KMS-11 (cell line): ENCODE measurements at regions not wholly inside any gene's neighbourhood (a gene's known extent, or its start where the extent isn't known, plus 50 kb on each side); places are given as distances from the start of the nearest gene placed in this dataset.
"Not testable (repeated sequence)": the region's sequence is repeated elsewhere in the genome, so short reads cannot be mapped to it uniquely, and the experiment has no call there.

Experiments
- H2AFZ ChIP-seq: fragments of 200-600 bp; sonication (generic); 2 replicates; pipeline ENCODE4 v1.6.1; 2016; ENCODE audit warnings: antibody characterized with exemption, mixed run types, low read depth
- H3K27ac ChIP-seq: fragments of 200-600 bp; sonication (generic); 2 replicates; pipeline ENCODE4 v1.6.1; 2016; ENCODE audit warnings: mild to moderate bottlenecking, mixed run types
- H3K27me3 ChIP-seq: fragments of 200-600 bp; sonication (generic); 2 replicates; pipeline ENCODE4 v1.6.1; 2017; ENCODE audit warnings: mild to moderate bottlenecking, low read depth, mixed run types, moderate library complexity; ENCODE audit not compliant: insufficient read depth
- H3K36me3 ChIP-seq: fragments of 200-600 bp; sonication (generic); 2 replicates; pipeline ENCODE4 v1.6.1; 2017; ENCODE audit warnings: mild to moderate bottlenecking, mixed run types; ENCODE audit not compliant: insufficient read depth
- H3K4me1 ChIP-seq: fragments of 200-600 bp; sonication (generic); 2 replicates; pipeline ENCODE4 v1.6.1; 2016; ENCODE audit warnings: mild to moderate bottlenecking, low read depth, mixed run types; ENCODE audit not compliant: poor library complexity, severe bottlenecking
- H3K4me2 ChIP-seq: fragments of 200-600 bp; sonication (generic); 2 replicates; pipeline ENCODE4 v1.7.0; 2016; ENCODE audit warnings: mild to moderate bottlenecking, mixed run types
- H3K4me3 ChIP-seq: fragments of 200-600 bp; sonication (generic); IDR thresholded peaks from 2 replicates; pipeline ENCODE4 v1.6.1; 2017; ENCODE audit warnings: low read depth, low read length, mixed read lengths; ENCODE audit not compliant: insufficient read depth
- H3K79me2 ChIP-seq: fragments of 200-600 bp; sonication (generic); 2 replicates; pipeline ENCODE4 v1.6.1; 2016; ENCODE audit warnings: low read depth, mixed run types; ENCODE audit not compliant: insufficient read depth
- H3K9ac ChIP-seq: fragments of 200-600 bp; sonication (generic); 2 replicates; pipeline ENCODE4 v1.6.1; 2016; ENCODE audit warnings: mild to moderate bottlenecking, mixed run types
- H4K20me1 ChIP-seq: fragments of 200-600 bp; sonication (generic); 2 replicates; pipeline ENCODE4 v1.6.1; 2016; ENCODE audit warnings: mild to moderate bottlenecking, mixed run types; ENCODE audit not compliant: insufficient read depth
- TF ChIP-seq, protein P1 (sequence below): fragments of 200-600 bp; sonication (generic); conservative IDR thresholded peaks from 2 replicates; pipeline ENCODE4 v1.6.1; 2017; ENCODE audit warnings: low read depth, mild to moderate bottlenecking, antibody characterized with exemption, low read length, moderate library complexity, mixed read lengths

DNA sequence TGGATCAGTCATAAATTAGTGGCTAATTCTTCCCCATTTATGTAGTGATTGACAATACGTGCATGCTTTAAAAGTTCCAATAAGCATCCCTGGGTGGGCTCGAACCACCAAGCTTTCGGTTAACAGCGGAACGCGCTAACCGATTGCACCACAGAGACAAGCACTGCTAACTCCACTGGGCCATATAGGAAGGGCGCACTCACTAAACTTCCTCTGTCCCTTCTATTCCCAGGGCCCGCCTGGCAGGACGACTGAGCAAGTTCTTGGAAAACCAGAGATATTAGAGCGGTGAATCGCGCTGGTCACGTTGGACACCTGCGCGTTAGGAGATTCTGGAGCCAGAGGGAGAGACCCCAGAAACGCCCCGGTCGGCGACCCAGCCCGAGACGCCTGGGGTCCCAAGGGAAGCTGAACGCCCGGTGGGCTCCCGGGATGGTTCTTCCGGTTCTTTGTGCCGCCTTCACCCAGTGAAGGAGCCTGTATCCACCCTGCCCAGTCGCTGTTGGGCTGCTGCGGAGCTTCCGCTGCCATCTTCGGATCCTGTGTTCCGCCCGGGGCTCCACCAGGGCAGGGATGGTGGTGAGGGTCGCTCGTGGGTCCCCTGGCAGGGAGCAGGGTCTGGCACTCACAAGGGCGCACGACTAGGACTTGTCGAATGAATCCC lies 62.8 kb downstream of the PPIAL4A start:
- H3K36me3 ChIP-seq, H4K20me1 ChIP-seq, H2AFZ ChIP-seq, H3K4me1 ChIP-seq, H3K27ac ChIP-seq, H3K4me3 ChIP-seq, H3K9ac ChIP-seq, H3K4me2 ChIP-seq, H3K27me3 ChIP-seq, H3K79me2 ChIP-seq: not testable (repeated sequence)

DNA sequence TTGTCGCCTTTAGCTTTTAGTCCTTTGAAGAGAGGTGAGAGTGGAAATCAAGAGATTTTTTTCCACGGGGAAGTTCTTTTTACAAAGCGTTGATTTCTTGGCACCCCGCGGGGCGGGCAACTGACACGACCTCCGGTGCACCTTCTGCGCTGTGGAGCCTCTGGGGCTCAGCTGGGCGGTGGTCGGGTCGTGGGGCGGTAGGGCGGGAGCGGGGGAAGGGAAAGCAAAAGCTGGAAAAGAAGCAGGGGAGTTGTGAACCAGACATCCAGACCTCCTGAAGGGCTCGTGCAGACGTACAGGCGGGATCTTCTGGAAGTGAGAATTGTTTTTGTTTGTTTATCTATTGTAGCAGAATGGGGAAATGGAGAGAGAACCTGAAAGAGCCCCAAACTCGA lies 63.3 kb downstream of the PPIAL4A start:
- H3K9ac ChIP-seq, H3K4me2 ChIP-seq, H3K4me3 ChIP-seq, H3K4me1 ChIP-seq, H3K36me3 ChIP-seq, H3K79me2 ChIP-seq, H2AFZ ChIP-seq, H3K27me3 ChIP-seq, H4K20me1 ChIP-seq, H3K27ac ChIP-seq: not testable (repeated sequence)

DNA sequence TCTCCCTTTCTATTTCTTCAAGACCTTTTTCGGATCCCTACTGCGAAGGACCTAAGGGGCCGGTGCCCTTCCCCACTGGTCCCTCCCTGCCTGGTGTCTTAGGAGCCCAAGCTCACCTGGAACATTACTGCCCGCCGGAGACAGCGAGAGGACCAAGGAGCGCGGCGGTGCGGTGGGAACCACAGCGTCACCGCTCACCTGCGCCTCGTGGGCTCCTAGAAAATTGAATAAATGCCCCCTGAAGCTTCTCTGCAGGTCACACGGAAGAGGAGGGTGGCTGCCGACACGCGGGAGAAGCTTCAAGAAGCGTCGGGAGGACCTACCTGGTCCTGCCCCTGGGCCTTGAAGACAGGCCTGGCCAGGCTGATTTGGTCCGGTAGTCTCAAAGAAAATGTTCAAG lies 65.2 kb downstream of the PPIAL4A start:
- Histone ChIP-seq H3K27ac (no peak overlapping the region), H3K27me3 (no peaks in the 10 kb centered on the region), H4K20me1 (no peaks in the 10 kb centered on the region), H2AFZ (no peak overlapping the region), H3K9ac (no peak overlapping the region), H3K4me1 (no peaks in the 10 kb centered on the region), H3K79me2 (no peaks in the 10 kb centered on the region), H3K4me2 (no peak overlapping the region), H3K36me3 (no peaks in the 10 kb centered on the region), H3K4me3 (no peak overlapping the region)
- TF ChIP-seq, protein P1, sequence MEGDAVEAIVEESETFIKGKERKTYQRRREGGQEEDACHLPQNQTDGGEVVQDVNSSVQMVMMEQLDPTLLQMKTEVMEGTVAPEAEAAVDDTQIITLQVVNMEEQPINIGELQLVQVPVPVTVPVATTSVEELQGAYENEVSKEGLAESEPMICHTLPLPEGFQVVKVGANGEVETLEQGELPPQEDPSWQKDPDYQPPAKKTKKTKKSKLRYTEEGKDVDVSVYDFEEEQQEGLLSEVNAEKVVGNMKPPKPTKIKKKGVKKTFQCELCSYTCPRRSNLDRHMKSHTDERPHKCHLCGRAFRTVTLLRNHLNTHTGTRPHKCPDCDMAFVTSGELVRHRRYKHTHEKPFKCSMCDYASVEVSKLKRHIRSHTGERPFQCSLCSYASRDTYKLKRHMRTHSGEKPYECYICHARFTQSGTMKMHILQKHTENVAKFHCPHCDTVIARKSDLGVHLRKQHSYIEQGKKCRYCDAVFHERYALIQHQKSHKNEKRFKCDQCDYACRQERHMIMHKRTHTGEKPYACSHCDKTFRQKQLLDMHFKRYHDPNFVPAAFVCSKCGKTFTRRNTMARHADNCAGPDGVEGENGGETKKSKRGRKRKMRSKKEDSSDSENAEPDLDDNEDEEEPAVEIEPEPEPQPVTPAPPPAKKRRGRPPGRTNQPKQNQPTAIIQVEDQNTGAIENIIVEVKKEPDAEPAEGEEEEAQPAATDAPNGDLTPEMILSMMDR, result no peak

DNA sequence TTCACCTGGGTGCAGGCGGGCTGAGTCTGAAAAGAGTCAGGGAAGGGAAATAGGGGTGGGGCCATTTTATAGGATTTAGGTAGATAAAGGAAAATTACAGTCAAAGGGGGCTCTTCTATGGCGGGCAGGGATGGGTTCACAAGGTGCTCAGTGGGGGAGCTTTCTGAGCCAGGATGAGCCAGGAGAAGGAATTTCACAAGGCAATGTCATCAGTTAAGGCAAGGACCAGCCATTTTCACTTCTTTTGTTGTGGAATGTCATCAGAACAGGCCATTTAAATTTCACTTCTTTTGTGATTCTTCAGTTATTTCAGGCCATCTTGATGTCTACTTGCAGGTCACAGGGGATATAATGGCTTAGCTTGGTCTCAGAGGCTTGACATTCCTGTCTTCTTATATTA lies 66.4 kb downstream of the PPIAL4A start:
- H4K20me1 ChIP-seq, H3K27ac ChIP-seq: not testable (repeated sequence)

DNA sequence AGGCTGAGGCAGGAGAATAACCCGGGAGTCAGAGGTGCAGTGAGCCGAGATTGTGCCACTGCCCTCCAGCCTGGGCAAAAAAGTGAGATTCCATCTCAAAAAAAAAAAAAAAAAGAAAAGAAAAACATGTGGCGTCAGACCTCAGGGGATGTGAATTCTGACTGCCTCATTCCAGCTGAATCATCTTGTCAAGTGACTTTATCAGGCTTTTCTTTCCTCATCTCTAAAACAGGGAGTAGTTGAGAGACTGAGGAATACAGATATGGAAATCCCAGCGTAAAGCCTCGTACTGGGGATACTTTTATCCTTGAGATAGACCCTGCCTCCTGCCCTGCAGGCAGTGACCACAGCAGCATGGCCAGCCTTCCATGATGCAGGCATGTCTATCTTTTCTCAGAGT lies 76.4 kb downstream of the PPIAL4A start:
- not testable (repeated sequence) for H4K20me1 ChIP-seq, H3K27me3 ChIP-seq, H3K9ac ChIP-seq, H3K27ac ChIP-seq, H3K4me1 ChIP-seq, H3K36me3 ChIP-seq, H3K79me2 ChIP-seq, H3K4me3 ChIP-seq, H2AFZ ChIP-seq, H3K4me2 ChIP-seq

More for the DNA sequence above, 66.4 kb downstream of the PPIAL4A start:
- not testable (repeated sequence) for H3K4me1 ChIP-seq, H3K36me3 ChIP-seq, H3K4me2 ChIP-seq, H3K27me3 ChIP-seq, H3K4me3 ChIP-seq, H3K9ac ChIP-seq, H3K79me2 ChIP-seq, H2AFZ ChIP-seq

DNA sequence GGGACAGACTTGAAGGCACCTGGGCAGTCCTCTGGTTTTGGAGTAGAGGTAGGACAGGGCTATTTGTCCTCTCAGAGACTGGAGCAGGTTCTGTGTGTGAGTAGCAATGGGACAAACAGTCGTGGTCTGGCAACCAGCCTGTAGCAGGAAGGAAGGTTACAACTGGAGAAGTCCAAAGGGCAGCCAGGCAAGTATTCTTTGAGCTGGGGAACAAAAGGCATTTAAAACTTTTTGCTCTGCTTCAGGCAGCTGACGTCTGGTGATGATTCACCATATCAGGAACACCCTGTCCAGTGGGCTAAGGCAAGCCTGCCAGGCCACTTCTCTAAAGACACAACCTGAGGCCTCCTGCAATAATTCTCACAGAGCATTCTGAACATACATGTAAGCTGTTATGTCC lies 83.3 kb downstream of the PPIAL4A start:
- not testable (repeated sequence) for H3K9ac ChIP-seq, H3K4me3 ChIP-seq, H3K4me2 ChIP-seq, H3K27me3 ChIP-seq, H3K36me3 ChIP-seq, H2AFZ ChIP-seq, H4K20me1 ChIP-seq, H3K4me1 ChIP-seq, H3K79me2 ChIP-seq, H3K27ac ChIP-seq

DNA sequence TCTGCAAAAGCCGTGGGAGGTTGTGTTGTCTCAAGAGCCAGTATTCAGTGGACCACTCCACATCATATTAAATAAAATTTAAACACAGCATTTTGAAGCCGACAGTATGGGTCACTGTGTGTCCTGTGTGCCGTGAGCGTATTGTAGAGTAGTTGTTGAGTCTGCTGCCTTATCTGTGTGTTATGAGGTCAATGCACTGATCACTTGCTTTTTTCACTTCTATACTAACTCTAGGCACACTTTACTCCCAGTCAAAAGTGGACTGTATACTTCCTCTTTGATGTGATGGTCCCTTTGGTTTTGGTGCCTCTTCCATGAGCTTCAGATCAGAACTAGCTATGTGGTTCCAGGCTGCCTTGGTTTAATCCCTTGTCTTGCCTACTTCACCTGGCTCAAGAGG lies 84.3 kb downstream of the PPIAL4A start:
- not testable (repeated sequence) for H4K20me1 ChIP-seq, H3K4me2 ChIP-seq, H3K4me3 ChIP-seq, H3K27ac ChIP-seq, H3K27me3 ChIP-seq, H2AFZ ChIP-seq, H3K79me2 ChIP-seq, H3K36me3 ChIP-seq, H3K4me1 ChIP-seq, H3K9ac ChIP-seq

DNA sequence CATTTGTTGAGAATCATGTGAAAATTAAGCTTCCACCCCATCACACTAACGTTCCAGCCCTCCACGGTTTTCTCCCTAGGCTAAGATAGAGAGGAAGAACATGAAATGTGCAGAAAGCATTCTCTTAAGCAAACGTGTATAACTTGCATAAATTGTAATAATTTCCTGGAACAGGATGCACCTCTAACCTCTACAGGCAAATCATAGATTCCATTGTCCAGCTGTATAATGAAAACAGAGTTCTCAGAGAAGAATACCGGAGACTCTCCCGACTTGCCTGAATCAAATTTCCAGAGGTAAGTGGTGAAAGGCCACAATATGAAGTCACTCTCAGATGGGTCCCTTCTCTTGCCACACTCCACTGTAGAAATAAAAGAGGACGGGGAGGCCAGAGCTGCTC lies 87.7 kb downstream of the PPIAL4A start:
- H3K4me2 ChIP-seq, H4K20me1 ChIP-seq, H3K79me2 ChIP-seq, H3K36me3 ChIP-seq, H3K27me3 ChIP-seq, H3K27ac ChIP-seq, H2AFZ ChIP-seq, H3K4me3 ChIP-seq, H3K4me1 ChIP-seq, H3K9ac ChIP-seq: not testable (repeated sequence)

DNA sequence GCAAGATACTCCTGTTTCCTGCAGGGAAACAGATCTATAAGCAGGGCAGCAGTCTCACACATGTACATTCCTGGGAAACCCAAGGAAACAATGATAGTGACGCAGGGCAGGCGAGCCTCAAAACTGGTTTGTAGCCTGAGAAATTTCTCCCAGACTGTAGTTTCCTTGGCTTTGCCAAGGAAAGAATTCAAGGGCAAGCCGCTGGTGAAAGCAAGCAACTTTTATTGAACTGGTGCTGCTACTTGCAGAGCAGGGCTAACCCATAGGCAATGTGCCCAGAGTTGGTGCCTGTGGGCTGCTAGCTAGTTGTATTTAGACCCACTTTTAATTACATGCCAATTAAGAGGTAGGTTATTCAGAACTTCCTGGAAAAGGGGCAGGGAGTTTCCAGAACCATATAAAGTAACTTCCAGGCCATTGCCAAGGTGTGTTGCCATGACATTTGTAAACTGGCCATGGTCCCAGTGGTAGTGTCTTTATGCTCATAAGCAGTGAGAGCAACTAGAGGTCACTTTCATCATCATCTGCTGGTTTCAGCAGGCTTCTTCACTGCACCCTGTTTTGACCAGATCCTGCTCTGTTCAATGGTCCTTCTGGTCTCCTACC lies 92.0 kb downstream of the PPIAL4A start:
- not testable (repeated sequence) for H3K36me3 ChIP-seq, H2AFZ ChIP-seq, H3K27ac ChIP-seq, H3K4me3 ChIP-seq, H3K9ac ChIP-seq, H4K20me1 ChIP-seq, H3K4me1 ChIP-seq, H3K79me2 ChIP-seq, H3K27me3 ChIP-seq, H3K4me2 ChIP-seq

DNA sequence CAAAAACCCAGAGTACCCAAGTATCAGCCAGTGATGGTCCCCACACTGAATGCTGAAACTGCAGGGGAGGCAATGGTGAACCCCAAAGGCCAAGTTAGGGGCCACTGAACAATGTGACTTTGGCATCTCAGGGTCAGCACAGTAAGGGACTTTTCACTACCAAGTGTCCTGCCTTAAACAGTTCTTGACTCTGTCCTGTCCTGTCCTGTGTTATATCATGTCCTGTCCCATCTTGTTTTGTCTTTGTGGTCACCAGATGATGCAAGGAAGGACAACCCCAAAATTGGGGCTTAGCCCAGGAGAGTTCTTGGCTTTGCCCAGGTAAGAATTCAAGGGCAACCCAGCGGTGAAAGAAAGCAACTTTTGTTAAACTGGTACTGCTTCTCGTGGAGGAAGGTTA lies 105.0 kb downstream of the PPIAL4A start:
- not testable (repeated sequence) for H3K9ac ChIP-seq, H3K4me1 ChIP-seq, H3K4me2 ChIP-seq, H3K4me3 ChIP-seq, H2AFZ ChIP-seq, H3K27me3 ChIP-seq, H3K27ac ChIP-seq, H3K79me2 ChIP-seq, H3K36me3 ChIP-seq, H4K20me1 ChIP-seq
